GM21619 (cell line): ENCODE measurements at regions not wholly inside any gene's neighbourhood (a gene's known extent, or its start where the extent isn't known, plus 50 kb on each side); places are given as distances from the start of the nearest gene placed in this dataset.
"Not testable (repeated sequence)": the region's sequence is repeated elsewhere in the genome, so short reads cannot be mapped to it uniquely, and the experiment has no call there.

ENCODE experiments used
- ATAC-seq: cut with Tn5 transposase; IDR thresholded peaks from one replicate; pipeline ENCODE4 v1.9.1; 2021; ENCODE audit not compliant: unreplicated experiment

- ATAC-seq, result no peak
These were observed 907.0 kb downstream of the RAPGEF2 start for GRCh38 chr4:160009656-160010493.

GRCh38 chr4:160019936-160020335, 917.1 kb downstream of the RAPGEF2 start:
- no peak for ATAC-seq

- ATAC-seq, result no peak
These were observed 917.9 kb downstream of the RAPGEF2 start for GRCh38 chr4:160020804-160021203.

- no peak for ATAC-seq
These were observed 919.0 kb downstream of the RAPGEF2 start for GRCh38 chr4:160021870-160022269.

- ATAC-seq, result no peak
These were observed 923.8 kb downstream of the RAPGEF2 start for GRCh38 chr4:160026721-160027120.

- no peak for ATAC-seq
These were observed 931.6 kb downstream of the RAPGEF2 start for GRCh38 chr4:160034501-160034900.

GRCh38 chr4:160038615-160039014, 935.7 kb downstream of the RAPGEF2 start:
- ATAC-seq, result no peak

- ATAC-seq, result no peak
These were observed 941.8 kb downstream of the RAPGEF2 start for GRCh38 chr4:160044693-160045092.

- ATAC-seq, result no peak
These were observed 979.7 kb downstream of the RAPGEF2 start for GRCh38 chr4:160082432-160083207.

- ATAC-seq, result no peak
These were observed 988.8 kb downstream of the RAPGEF2 start for GRCh38 chr4:160091631-160092030.

GRCh38 chr4:160100316-160100715, 997.4 kb downstream of the RAPGEF2 start:
- ATAC-seq, result no peak

GRCh38 chr4:160110891-160111290, 1008.0 kb downstream of the RAPGEF2 start:
- ATAC-seq, result no peak

GRCh38 chr4:160117686-160118085, 1014.8 kb downstream of the RAPGEF2 start:
- no peak for ATAC-seq

GRCh38 chr4:160125576-160126287, 1022.9 kb downstream of the RAPGEF2 start:
- not testable (repeated sequence) for ATAC-seq

GRCh38 chr4:160127211-160127610, 1024.3 kb downstream of the RAPGEF2 start:
- ATAC-seq, result no peak

GRCh38 chr4:160129439-160129838, 1026.6 kb downstream of the RAPGEF2 start:
- no peak for ATAC-seq

GRCh38 chr4:160136021-160136420, 1033.1 kb downstream of the RAPGEF2 start:
- no peak for ATAC-seq

- no peak for ATAC-seq
These were observed 1038.3 kb downstream of the RAPGEF2 start for GRCh38 chr4:160141206-160141605.

GRCh38 chr4:160142579-160142978, 1039.7 kb downstream of the RAPGEF2 start:
- peak; percentile 99 for ATAC-seq

GRCh38 chr4:160143574-160143973, 1040.7 kb downstream of the RAPGEF2 start:
- no peak for ATAC-seq

GRCh38 chr4:160159457-160159856, 1056.6 kb downstream of the RAPGEF2 start:
- ATAC-seq, result no peak
